HG03460 (cell line): ENCODE measurements at regions not wholly inside any gene's neighbourhood (a gene's known extent, or its start where the extent isn't known, plus 50 kb on each side); places are given as distances from the start of the nearest gene placed in this dataset.

ENCODE experiments used
- ATAC-seq: cut with Tn5 transposase; IDR thresholded peaks from one replicate; pipeline ENCODE4 v1.9.1; 2021; ENCODE audit not compliant: unreplicated experiment

- ATAC-seq, result no peak
These were observed 76.6 kb upstream of the ITGA1 start for GRCh38 chr5:52710972-52711596.

- no peak for ATAC-seq
These were observed 75.4 kb upstream of the ITGA1 start for GRCh38 chr5:52712354-52712753.

GRCh38 chr5:52725065-52725746, 62.5 kb upstream of the ITGA1 start:
- peak; percentile 92 for ATAC-seq

- no peak for ATAC-seq
These were observed 61.9 kb upstream of the ITGA1 start for GRCh38 chr5:52725808-52726207.

GRCh38 chr5:52727020-52727419, 60.7 kb upstream of the ITGA1 start:
- no peak for ATAC-seq

GRCh38 chr5:52727576-52727975, 60.1 kb upstream of the ITGA1 start:
- ATAC-seq, result no peak

- ATAC-seq, result no peak
These were observed 59.5 kb upstream of the ITGA1 start for GRCh38 chr5:52728224-52728623.

- no peak for ATAC-seq
These were observed 59.0 kb upstream of the ITGA1 start for GRCh38 chr5:52728686-52729085.

GRCh38 chr5:52731274-52732027, 56.3 kb upstream of the ITGA1 start:
- no peak for ATAC-seq

- no peak for ATAC-seq
These were observed 53.2 kb upstream of the ITGA1 start for GRCh38 chr5:52734557-52734956.

- no peak for ATAC-seq
These were observed 52.6 kb upstream of the ITGA1 start for GRCh38 chr5:52735139-52735538.
